ENCODE measurements at regions not wholly inside any gene's neighbourhood (a gene's known extent, or its start where the extent isn't known, plus 50 kb on each side); places are given as distances from the start of the nearest gene placed in this dataset.
"Not testable (repeated sequence)": the region's sequence is repeated elsewhere in the genome, so short reads cannot be mapped to it uniquely, and the experiment has no call there.

- no peak overlapping the region for H3K9ac ChIP-seq (ENCODE audit: insufficient read depth in 1 of 2, low read depth in 2 of 2, low read length in 2 of 2)
- no peaks in the 10 kb centered on the region for H3K9me1 ChIP-seq (ENCODE audit: control insufficient read depth, insufficient read depth, low read length)
- BruUV-seq (replicated peaks), result no TSS peak
- ChIA-PET CTCF (ENCODE audit: low intra/inter-chr PET ratio) (no interaction called here), POLR2A (no interaction called here)
- no peaks in the 10 kb centered on the region for H3K9me3 ChIP-seq (replicated peaks; ENCODE audit: control insufficient read depth, insufficient read depth, low read depth, low read length)
- ATAC-seq, result no peak
- H3K27ac ChIP-seq (ENCODE audit: extremely low read depth, low read depth, low read length), result no peak overlapping the region
- no peak overlapping the region for H3K4me2 ChIP-seq (ENCODE audit: insufficient read depth, low read length)
- TF ChIP-seq NCOR1 (IDR thresholded peaks at IDR 0.05) (no peak), TAF7 (tag; IDR thresholded peaks at IDR 0.05) (no peak), ZNF561 (CRISPR knock-in tag; conservative IDR thresholded peaks at IDR 0.05) (no peak), PML (IDR thresholded peaks at IDR 0.05; ENCODE audit: low read length) (no peak), ZNF282 (CRISPR knock-in tag; IDR thresholded peaks at IDR 0.05) (no peak), ZFP30 (CRISPR knock-in tag; IDR thresholded peaks at IDR 0.05; ENCODE audit: borderline replicate concordance) (no peak), ATF1 (CRISPR knock-in tag; IDR thresholded peaks at IDR 0.05) (no peak), ATF1 (tag; IDR thresholded peaks at IDR 0.05) (no peak), PHF21A (IDR thresholded peaks at IDR 0.05; ENCODE audit: borderline replicate concordance, low read depth) (no peak), CBFA2T2 (conservative IDR thresholded peaks at IDR 0.05) (no peak), ZNF121 (CRISPR knock-in tag; conservative IDR thresholded peaks at IDR 0.05) (no peak), RBM39 (optimal IDR thresholded peaks at IDR 0.05; ENCODE audit: low read depth, low read length) (no peak), ZNF583 (CRISPR knock-in tag; IDR thresholded peaks at IDR 0.05) (no peak), RNF2 (IDR thresholded peaks at IDR 0.05) (no peak), CBX2 (IDR thresholded peaks at IDR 0.05; ENCODE audit: insufficient read depth, low read length, poor library complexity, severe bottlenecking) (no peak), PTRF (tag; IDR thresholded peaks at IDR 0.05) (no peak), GTF2E2 (tag; IDR thresholded peaks at IDR 0.05) (no peak)
- TF ChIP-seq, protein P1, sequence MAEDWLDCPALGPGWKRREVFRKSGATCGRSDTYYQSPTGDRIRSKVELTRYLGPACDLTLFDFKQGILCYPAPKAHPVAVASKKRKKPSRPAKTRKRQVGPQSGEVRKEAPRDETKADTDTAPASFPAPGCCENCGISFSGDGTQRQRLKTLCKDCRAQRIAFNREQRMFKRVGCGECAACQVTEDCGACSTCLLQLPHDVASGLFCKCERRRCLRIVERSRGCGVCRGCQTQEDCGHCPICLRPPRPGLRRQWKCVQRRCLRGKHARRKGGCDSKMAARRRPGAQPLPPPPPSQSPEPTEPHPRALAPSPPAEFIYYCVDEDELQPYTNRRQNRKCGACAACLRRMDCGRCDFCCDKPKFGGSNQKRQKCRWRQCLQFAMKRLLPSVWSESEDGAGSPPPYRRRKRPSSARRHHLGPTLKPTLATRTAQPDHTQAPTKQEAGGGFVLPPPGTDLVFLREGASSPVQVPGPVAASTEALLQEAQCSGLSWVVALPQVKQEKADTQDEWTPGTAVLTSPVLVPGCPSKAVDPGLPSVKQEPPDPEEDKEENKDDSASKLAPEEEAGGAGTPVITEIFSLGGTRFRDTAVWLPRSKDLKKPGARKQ (CRISPR knock-in tag; IDR thresholded peaks at IDR 0.05), result no peak
- H3K4me1 ChIP-seq (replicated peaks in 1 of 2; ENCODE audit: control insufficient read depth in 2 of 2, insufficient read depth in 2 of 2, low read length in 2 of 2), result 0 out of 5 replicates have a peak, but pooled peaks cover 0 to 3% of the 10 kb centered on the region in 2 experiments
- intact Hi-C loops (cut with micrococcal nuclease) (no loop called here), in situ Hi-C loops (cut with MboI) (no loop called here)
- H2AFZ ChIP-seq (ENCODE audit: low read depth, low read length), result peak overlapping the region; percentile 40; the same call in 1 of the 2 replicates
- H3K36me3 ChIP-seq (ENCODE audit: control insufficient read depth, insufficient read depth, low read length), result no peaks in the 10 kb centered on the region
- no peaks in the 10 kb centered on the region for H4K20me1 ChIP-seq (replicated peaks; ENCODE audit: control insufficient read depth, insufficient read depth, low read length)
- no peak overlapping the region for H3K4me3 ChIP-seq
- no peaks in the 10 kb centered on the region for H3K79me2 ChIP-seq (ENCODE audit: control insufficient read depth, insufficient read depth, low read length)
- no peak for FAIRE-seq
- WGBS (ENCODE audit: insufficient coverage, low coverage, missing lambda C conversion rate), result 6% methylated on average over 6 of the region's 6 CpGs
- no peak for DNase-seq (ENCODE audit: extremely low read depth in 1 of 4, low spot score in 3 of 4)
- H3K27me3 ChIP-seq (ENCODE audit: control insufficient read depth in 2 of 2, insufficient read depth in 2 of 2, low read length in 2 of 2), result no peaks in the 10 kb centered on the region
Measured at GRCh38 chrX:63281465-63281864, 69.7 kb downstream of the SPIN4 start.

- H3K9ac ChIP-seq (ENCODE audit: insufficient read depth in 1 of 2, low read depth in 2 of 2, low read length in 2 of 2); H3K79me2 ChIP-seq (ENCODE audit: control insufficient read depth, insufficient read depth, low read length); H3K4me3 ChIP-seq; H3K4me1 ChIP-seq (replicated peaks in 1 of 2; ENCODE audit: control insufficient read depth in 2 of 2, insufficient read depth in 2 of 2, low read length in 2 of 2); H3K4me2 ChIP-seq (ENCODE audit: insufficient read depth, low read length); H3K27ac ChIP-seq (ENCODE audit: extremely low read depth, low read depth, low read length); H3K27me3 ChIP-seq (ENCODE audit: control insufficient read depth in 2 of 2, insufficient read depth in 2 of 2, low read length in 2 of 2); CTCF ChIA-PET (ENCODE audit: low intra/inter-chr PET ratio); H3K36me3 ChIP-seq (ENCODE audit: control insufficient read depth, insufficient read depth, low read length); in situ Hi-C loops (cut with MboI); ATAC-seq; H3K9me1 ChIP-seq (ENCODE audit: control insufficient read depth, insufficient read depth, low read length); FAIRE-seq; H2AFZ ChIP-seq (ENCODE audit: low read depth, low read length); intact Hi-C loops (cut with micrococcal nuclease); BruUV-seq (replicated peaks); H3K9me3 ChIP-seq (replicated peaks; ENCODE audit: control insufficient read depth, insufficient read depth, low read depth, low read length); H4K20me1 ChIP-seq (replicated peaks; ENCODE audit: control insufficient read depth, insufficient read depth, low read length); DNase-seq (ENCODE audit: extremely low read depth in 1 of 4, low spot score in 3 of 4); POLR2A ChIA-PET: not testable (repeated sequence)
- no CpG with 5 or more reads among the region's 3 CpGs for WGBS (ENCODE audit: insufficient coverage, low coverage, missing lambda C conversion rate)
Measured at GRCh38 chrX:63277394-63277793, 73.7 kb downstream of the SPIN4 start.

Measured in K562 (cell line).